GM19238 (cell line): ENCODE measurements at regions not wholly inside any gene's neighbourhood (a gene's known extent, or its start where the extent isn't known, plus 50 kb on each side); places are given as distances from the start of the nearest gene placed in this dataset.
"Not testable (repeated sequence)": the region's sequence is repeated elsewhere in the genome, so short reads cannot be mapped to it uniquely, and the experiment has no call there.

Source experiments
- DNase-seq: peaks from one replicate; pipeline ENCODE4 v3.0.0; 2011; ENCODE audit warnings: low spot score; ENCODE audit not compliant: insufficient read length

DNA sequence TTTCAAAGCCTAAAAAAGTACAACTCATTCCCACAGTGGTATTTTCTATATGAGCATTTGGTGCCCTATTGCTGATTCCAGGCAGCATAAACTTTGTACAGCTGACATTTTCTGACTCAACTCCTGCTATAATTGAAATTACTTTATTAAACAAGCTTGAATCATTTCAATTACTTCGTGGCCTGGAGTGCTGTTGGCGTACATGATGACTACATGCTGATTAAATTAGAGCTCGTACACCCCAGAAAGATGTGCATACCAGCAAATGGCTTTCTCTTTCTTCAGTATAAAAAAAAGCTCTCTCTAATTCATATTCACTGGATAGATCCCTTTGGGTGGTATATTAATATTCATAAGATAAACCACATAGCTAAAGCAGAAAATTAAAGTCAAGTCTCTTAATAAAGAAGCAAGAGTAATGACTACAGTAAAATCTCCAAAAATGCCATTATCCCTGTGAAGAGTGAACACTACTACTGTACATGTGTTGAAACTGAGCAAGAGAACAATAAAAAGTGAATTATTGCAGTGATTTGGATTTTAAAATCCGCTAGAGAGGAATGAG, 245.0 kb upstream of the IGFBP7 start:
- DNase-seq, result no peak

GRCh38 chr4:57351731-57352130, 241.5 kb upstream of the IGFBP7 start:
- no peak for DNase-seq

- DNase-seq, result no peak
Measured at GRCh38 chr4:57344296-57344695, 234.1 kb upstream of the IGFBP7 start.

- no peak for DNase-seq
Measured at GRCh38 chr4:57342411-57342810, 232.2 kb upstream of the IGFBP7 start.

GRCh38 chr4:57338861-57339260, 228.7 kb upstream of the IGFBP7 start:
- DNase-seq, result not testable (repeated sequence)

- no peak for DNase-seq
Measured at GRCh38 chr4:57333684-57334083, 223.5 kb upstream of the IGFBP7 start.

- no peak for DNase-seq
Measured at GRCh38 chr4:57331959-57332358, 221.8 kb upstream of the IGFBP7 start.

DNA sequence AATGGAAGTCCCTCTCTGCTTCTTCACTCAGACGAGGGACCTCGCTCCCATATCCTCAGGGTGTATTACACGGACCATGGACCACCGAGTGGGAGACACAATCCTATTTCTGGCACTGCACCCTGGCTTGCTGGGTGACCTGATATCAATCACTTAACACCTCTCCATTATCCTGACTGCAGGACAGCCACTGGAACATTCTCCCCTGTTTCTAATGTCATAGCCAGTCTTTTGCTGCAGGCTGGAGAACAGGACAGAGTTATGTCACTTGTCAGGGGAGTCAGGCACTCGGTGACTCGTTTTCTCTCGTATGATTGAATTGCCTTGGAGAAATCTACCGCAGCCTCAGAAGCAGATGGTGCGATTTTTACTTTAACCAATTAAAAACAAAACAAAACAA, 219.1 kb upstream of the IGFBP7 start:
- DNase-seq, result no peak

DNA sequence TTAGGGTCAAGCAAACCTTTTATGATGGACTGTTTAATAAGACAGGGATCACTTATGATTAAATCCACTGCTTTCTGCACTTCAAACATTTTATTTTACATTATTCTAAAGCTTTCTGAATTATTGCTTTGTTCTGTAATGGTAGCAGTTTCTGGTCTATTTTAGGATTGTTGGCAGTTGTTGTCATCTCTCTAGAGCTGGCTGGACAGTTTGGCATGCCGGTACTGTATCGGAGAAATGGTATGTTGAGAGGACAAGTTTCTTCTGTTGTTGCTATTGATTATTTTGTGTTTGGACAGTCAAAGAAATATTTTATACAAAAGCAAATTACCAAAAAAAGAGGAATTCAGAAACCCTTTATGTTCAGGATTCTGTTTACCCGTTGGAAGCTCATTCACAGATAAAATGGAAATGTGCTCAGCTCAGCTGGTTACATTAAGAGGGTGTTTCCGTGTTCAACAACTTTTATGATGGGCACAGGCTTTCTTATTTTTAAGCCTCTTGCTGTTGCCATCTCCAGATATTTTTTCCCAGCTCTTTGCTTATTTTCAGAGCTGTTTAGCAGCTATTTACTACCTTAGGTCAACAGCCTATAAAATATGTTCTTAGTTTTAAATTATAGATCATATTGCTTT, 214.6 kb upstream of the IGFBP7 start:
- no peak for DNase-seq

GRCh38 chr4:57320849-57321248, 210.7 kb upstream of the IGFBP7 start:
- no peak for DNase-seq

GRCh38 chr4:57320217-57320616, 210.0 kb upstream of the IGFBP7 start:
- DNase-seq, result no peak

DNA sequence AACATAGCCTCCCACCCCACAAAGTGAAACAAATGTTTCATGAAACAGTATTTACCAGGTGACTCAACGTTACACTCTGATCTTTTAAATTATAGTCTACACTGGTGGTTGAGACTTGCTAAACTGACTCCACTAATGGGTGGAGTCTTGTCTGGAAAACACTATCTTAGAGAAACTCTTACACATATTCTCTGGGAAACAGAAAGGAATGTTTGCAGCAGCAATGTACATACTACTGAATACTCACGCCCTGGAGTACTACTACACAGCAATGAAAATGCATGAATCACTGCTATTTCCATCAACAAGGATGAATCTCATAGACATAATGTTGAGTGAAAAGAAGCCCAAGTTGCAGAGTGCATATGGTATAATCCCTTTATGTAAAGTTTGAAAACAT, 208.5 kb upstream of the IGFBP7 start:
- no peak for DNase-seq

GRCh38 chr4:57314636-57315035, 204.5 kb upstream of the IGFBP7 start:
- DNase-seq, result no peak

DNA sequence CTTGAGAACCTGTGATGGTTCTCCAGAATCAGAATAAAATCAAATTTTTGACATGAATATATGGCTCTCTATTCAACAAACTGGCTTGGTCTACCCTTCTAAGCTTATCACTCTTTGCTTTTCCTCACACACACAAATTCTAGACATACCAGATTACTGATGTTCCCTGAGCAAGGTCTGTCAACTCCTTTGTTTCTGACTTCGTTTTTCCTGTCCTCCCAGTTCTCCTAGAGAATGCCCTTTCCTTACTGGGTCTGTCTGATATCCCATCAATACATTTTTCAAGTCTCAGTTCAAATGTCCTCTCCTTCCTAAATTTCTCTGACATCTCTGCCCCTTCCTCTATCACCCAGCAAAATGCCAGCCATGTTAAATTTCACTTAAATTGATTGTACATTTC, 202.1 kb upstream of the IGFBP7 start:
- no peak for DNase-seq

DNA sequence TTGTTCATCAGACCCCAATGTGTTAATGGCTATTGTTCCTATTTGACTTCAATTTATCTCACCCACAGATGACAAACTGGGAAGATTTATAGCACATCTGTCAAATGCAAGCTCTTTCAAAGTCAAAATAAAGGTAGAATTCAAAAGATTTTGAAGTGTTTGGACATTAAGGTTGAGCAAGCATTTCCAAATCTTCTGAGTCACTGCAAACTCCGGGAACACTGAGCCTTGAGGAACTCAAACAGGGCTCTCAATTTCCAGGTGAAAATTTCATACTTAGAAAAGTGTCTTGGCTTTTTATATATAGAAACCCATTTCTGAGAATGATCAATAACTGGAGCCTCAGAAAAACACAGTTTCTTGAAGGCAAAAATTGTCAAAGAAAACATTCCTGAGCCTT, 199.5 kb upstream of the IGFBP7 start:
- DNase-seq, result no peak

- no peak for DNase-seq
Measured at GRCh38 chr4:57308301-57308700, 198.1 kb upstream of the IGFBP7 start.

DNA sequence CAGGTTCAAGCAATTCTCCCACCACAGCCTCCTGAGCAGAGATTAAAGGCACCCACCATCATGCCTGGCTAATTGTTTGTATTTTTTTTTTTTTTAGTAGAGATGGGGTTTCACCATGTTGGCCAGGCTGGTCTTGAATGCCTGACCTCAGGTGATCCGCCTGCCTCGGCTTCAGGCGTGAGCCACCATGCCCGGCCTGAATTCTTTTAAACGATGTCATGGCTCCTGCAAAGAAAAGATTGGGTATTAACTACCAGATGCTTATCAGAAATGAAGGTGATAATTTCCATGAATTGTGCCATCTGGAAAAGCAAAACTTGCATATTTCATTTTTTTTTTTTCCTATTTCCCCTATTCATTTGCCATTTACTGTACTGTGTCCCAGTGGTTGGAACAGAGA, 195.7 kb upstream of the IGFBP7 start:
- DNase-seq, result no peak

- no peak for DNase-seq
Measured at GRCh38 chr4:57303012-57303751, 193.0 kb upstream of the IGFBP7 start.

- DNase-seq, result not testable (repeated sequence)
Measured at GRCh38 chr4:57300300-57300699, 190.1 kb upstream of the IGFBP7 start.

- DNase-seq, result no peak
Measured at GRCh38 chr4:57291911-57292310, 181.7 kb upstream of the IGFBP7 start.

DNA sequence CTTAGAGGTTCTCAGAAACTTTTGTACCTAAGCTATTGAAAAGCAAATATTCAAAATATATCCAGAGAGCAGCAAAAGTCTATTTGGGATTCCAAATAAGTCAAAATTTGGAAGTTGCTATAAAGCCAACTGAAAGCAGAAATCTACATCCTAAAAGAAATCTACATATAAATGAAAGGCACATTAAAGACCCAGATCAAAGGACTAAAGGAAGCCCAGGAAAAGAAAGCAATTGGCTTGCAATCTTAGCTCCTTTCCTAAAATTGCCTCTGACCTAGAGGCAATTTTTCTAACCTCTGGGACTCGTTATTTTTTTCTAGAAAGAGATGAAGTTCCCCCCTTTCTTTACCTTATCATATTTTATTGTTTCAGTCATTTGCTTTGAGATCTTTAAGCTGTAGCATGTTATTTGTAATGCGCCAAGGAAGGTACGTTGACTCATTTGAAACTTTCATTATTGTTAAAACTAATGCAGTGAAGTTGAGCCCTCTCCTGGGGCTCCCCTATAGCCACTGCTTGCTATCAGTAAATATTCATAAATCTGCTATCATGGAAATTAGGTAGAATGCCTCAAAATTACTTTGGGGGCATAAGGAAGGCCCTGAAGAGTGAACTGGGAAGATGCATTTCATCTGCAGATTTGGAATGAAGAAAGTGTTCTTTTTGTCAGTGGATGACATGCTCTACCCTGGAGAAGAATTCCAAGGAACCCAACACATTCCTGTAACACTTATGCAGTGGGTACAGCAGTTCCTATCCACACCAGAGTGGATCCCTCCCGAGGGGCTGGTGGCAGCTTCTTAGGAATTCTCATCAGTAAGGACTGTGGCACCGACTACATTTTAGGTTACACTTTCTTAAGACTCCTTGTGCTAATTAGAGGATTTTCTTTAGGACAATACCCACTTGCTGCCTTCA, 177.8 kb upstream of the IGFBP7 start:
- DNase-seq, result no peak

DNA sequence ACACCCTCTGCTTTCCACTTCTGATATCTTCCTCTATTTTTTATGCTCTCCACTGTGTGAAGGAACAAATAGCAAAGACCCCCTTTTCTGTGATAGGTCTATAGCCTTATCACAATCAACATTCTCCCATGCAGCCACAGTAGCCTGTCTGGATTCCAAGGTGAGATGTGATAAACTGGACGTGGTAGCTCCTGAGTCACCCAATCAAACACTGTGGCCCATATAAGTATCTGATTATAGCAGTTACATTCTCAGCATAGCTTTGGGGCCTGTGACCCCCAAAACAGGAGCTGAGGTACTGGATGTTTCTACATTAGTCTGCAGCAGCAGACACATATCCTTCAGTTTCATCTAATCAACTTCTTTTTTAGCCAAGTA, 172.7 kb upstream of the IGFBP7 start:
- DNase-seq, result no peak
